Activated CD4-positive, alpha-beta T cell treated with anti-CD3 and anti-CD28 coated beads for 36 hours (primary cell): ENCODE measurements at regions not wholly inside any gene's neighbourhood (a gene's known extent, or its start where the extent isn't known, plus 50 kb on each side); places are given as distances from the start of the nearest gene placed in this dataset.
"Not testable (repeated sequence)": the region's sequence is repeated elsewhere in the genome, so short reads cannot be mapped to it uniquely, and the experiment has no call there.

Source experiments
- ATAC-seq: fragments of 200-7000 bp; cut with Tn5 transposase; one replicate; pipeline ENCODE4 v1.10.0; 2021; ENCODE audit warnings: mild to moderate bottlenecking, moderate library complexity
- CTCF ChIA-PET: fragments of 350-600 bp; sonication (Branson Sonifier 250); formaldehyde crosslinking; loops from one replicate; lab custom pipeline; 2021; ENCODE audit warnings: antibody characterized with exemption; lab: Charles Lee
- POLR2A ChIA-PET: fragments of 350-600 bp; sonication (Branson Sonifier 250); formaldehyde crosslinking; loops from one replicate; lab custom pipeline; 2021; ENCODE audit warnings: antibody characterized with exemption, inconsistent platforms; lab: Charles Lee
- DNase-seq: peaks from one replicate; pipeline ENCODE4 v3.0.0-alpha.2; 2020
- H3K27ac Mint-ChIP-seq: one replicate; pipeline ENCODE4 v1.8.0; 2021; ENCODE audit warnings: mixed read lengths
- H3K27me3 Mint-ChIP-seq: one replicate; pipeline ENCODE4 v1.8.0; 2021; ENCODE audit warnings: mixed read lengths
- H3K36me3 Mint-ChIP-seq: one replicate; pipeline ENCODE4 v1.8.0; 2021; ENCODE audit warnings: low read depth, mixed read lengths
- H3K4me1 Mint-ChIP-seq: one replicate; pipeline ENCODE4 v1.8.0; 2021; ENCODE audit warnings: mixed read lengths
- H3K4me3 Mint-ChIP-seq: one replicate; pipeline ENCODE4 v1.8.0; 2021; ENCODE audit warnings: mild to moderate bottlenecking, moderate library complexity, mixed read lengths
- H3K9me3 Mint-ChIP-seq: one replicate; pipeline ENCODE4 v1.8.0; 2021; ENCODE audit warnings: low read depth, mixed read lengths
- intact Hi-C, 2 experiments: fragments of 100-400 bp; cut with DNase I in 1 of 2; cut with micrococcal nuclease in 1 of 2; formaldehyde crosslinking; loops; one replicate each; pipeline versions ENCODE4 v1.14.2 to v1.15.1; 2022 to 2024; cut with DNase I, micrococcal nuclease

GRCh38 chr14:105679959-105680735 lies 153.8 kb downstream of the TMEM121 start:
- DNase-seq: peak; percentile 52
- intact Hi-C loops: loop anchor here (5.0 kb wide), 2 partner anchors 267 to 317 kb away; no protein-coding TSS in a partner anchor
- POLR2A ChIA-PET, H3K4me1 Mint-ChIP-seq, H3K27ac Mint-ChIP-seq, H3K27me3 Mint-ChIP-seq, H3K9me3 Mint-ChIP-seq, CTCF ChIA-PET, H3K36me3 Mint-ChIP-seq, H3K4me3 Mint-ChIP-seq: not testable (repeated sequence)
- peak; percentile 70 for ATAC-seq

GRCh38 chr14:105680736-105681098 lies 154.3 kb downstream of the TMEM121 start:
- CTCF ChIA-PET, intact Hi-C loops, POLR2A ChIA-PET, H3K9me3 Mint-ChIP-seq, H3K4me3 Mint-ChIP-seq, H3K27me3 Mint-ChIP-seq, H3K27ac Mint-ChIP-seq, H3K4me1 Mint-ChIP-seq, H3K36me3 Mint-ChIP-seq, DNase-seq: not testable (repeated sequence)
- peak; percentile 9 for ATAC-seq

- not testable (repeated sequence) for H3K27me3 Mint-ChIP-seq
These were observed 155.3 kb downstream of the TMEM121 start for GRCh38 chr14:105681606-105682185.

GRCh38 chr14:105682442-105682841 lies 156.1 kb downstream of the TMEM121 start:
- intact Hi-C loops, H3K27me3 Mint-ChIP-seq, ATAC-seq, H3K4me3 Mint-ChIP-seq, H3K4me1 Mint-ChIP-seq, CTCF ChIA-PET, DNase-seq, POLR2A ChIA-PET, H3K9me3 Mint-ChIP-seq, H3K27ac Mint-ChIP-seq, H3K36me3 Mint-ChIP-seq: not testable (repeated sequence)

More at GRCh38 chr14:105681606-105682185, 155.3 kb downstream of the TMEM121 start:
- H3K4me3 Mint-ChIP-seq, H3K4me1 Mint-ChIP-seq, H3K27ac Mint-ChIP-seq, intact Hi-C loops, DNase-seq, H3K9me3 Mint-ChIP-seq, CTCF ChIA-PET, POLR2A ChIA-PET, ATAC-seq, H3K36me3 Mint-ChIP-seq: not testable (repeated sequence)

- intact Hi-C loops: no loop called here
- CTCF ChIA-PET: no interaction called here
- H3K4me3 Mint-ChIP-seq: no peak overlapping the region
- no peaks in the 10 kb centered on the region for H3K9me3 Mint-ChIP-seq
- peaks cover 2% of the 10 kb centered on the region for H3K4me1 Mint-ChIP-seq
- H3K36me3 Mint-ChIP-seq: no peaks in the 10 kb centered on the region
- H3K27ac Mint-ChIP-seq: no peak overlapping the region
- POLR2A ChIA-PET: no interaction called here
- DNase-seq (no peak), ATAC-seq (no peak)
- peaks cover 3% of the 10 kb centered on the region for H3K27me3 Mint-ChIP-seq
These were observed 156.7 kb downstream of the TMEM121 start for GRCh38 chr14:105682956-105683570.

- DNase-seq, H3K9me3 Mint-ChIP-seq, H3K36me3 Mint-ChIP-seq, ATAC-seq, H3K4me1 Mint-ChIP-seq, H3K27ac Mint-ChIP-seq, POLR2A ChIA-PET, H3K4me3 Mint-ChIP-seq, intact Hi-C loops, CTCF ChIA-PET, H3K27me3 Mint-ChIP-seq: not testable (repeated sequence)
These were observed 157.7 kb downstream of the TMEM121 start for GRCh38 chr14:105684056-105684455.

- DNase-seq, H3K36me3 Mint-ChIP-seq, H3K27me3 Mint-ChIP-seq, ATAC-seq, POLR2A ChIA-PET, CTCF ChIA-PET, H3K4me3 Mint-ChIP-seq, H3K9me3 Mint-ChIP-seq, H3K4me1 Mint-ChIP-seq, intact Hi-C loops: not testable (repeated sequence)
- peak overlapping the region; percentile 5 for H3K27ac Mint-ChIP-seq
These were observed 158.2 kb downstream of the TMEM121 start for GRCh38 chr14:105684597-105684996.

GRCh38 chr14:105685003-105685402 lies 158.6 kb downstream of the TMEM121 start:
- Mint-ChIP-seq H3K4me3 (no peak overlapping the region), H3K27ac (no peak overlapping the region), H3K4me1 (peaks cover 2% of the 10 kb centered on the region), H3K36me3 (no peaks in the 10 kb centered on the region), H3K9me3 (peaks cover 3% of the 10 kb centered on the region), H3K27me3 (no peaks in the 10 kb centered on the region)
- ChIA-PET CTCF (no interaction called here), POLR2A (no interaction called here)
- DNase-seq (no peak), ATAC-seq (no peak)
- intact Hi-C loops: no loop called here

GRCh38 chr14:105685605-105686004 lies 159.2 kb downstream of the TMEM121 start:
- not testable (repeated sequence) for H3K27me3 Mint-ChIP-seq

GRCh38 chr14:105686050-105686449 lies 159.7 kb downstream of the TMEM121 start:
- DNase-seq, intact Hi-C loops, H3K27me3 Mint-ChIP-seq, H3K36me3 Mint-ChIP-seq, CTCF ChIA-PET, POLR2A ChIA-PET, H3K4me3 Mint-ChIP-seq, H3K27ac Mint-ChIP-seq, ATAC-seq, H3K4me1 Mint-ChIP-seq: not testable (repeated sequence)
- H3K9me3 Mint-ChIP-seq: peaks cover 13% of the 10 kb centered on the region

More at GRCh38 chr14:105685605-105686004, 159.2 kb downstream of the TMEM121 start:
- DNase-seq, intact Hi-C loops, H3K4me1 Mint-ChIP-seq, POLR2A ChIA-PET, H3K36me3 Mint-ChIP-seq, ATAC-seq, H3K27ac Mint-ChIP-seq, H3K9me3 Mint-ChIP-seq, H3K4me3 Mint-ChIP-seq, CTCF ChIA-PET: not testable (repeated sequence)

GRCh38 chr14:105686462-105687170 lies 160.2 kb downstream of the TMEM121 start:
- intact Hi-C loops, H3K27ac Mint-ChIP-seq, CTCF ChIA-PET, POLR2A ChIA-PET, H3K36me3 Mint-ChIP-seq, H3K4me3 Mint-ChIP-seq, DNase-seq, H3K4me1 Mint-ChIP-seq, H3K27me3 Mint-ChIP-seq, ATAC-seq: not testable (repeated sequence)
- peaks cover 13% of the 10 kb centered on the region for H3K9me3 Mint-ChIP-seq
